K562 (cell line): ENCODE measurements at regions not wholly inside any gene's neighbourhood (a gene's known extent, or its start where the extent isn't known, plus 50 kb on each side); places are given as distances from the start of the nearest gene placed in this dataset.

ENCODE experiments used
- ARID3A ChIP-seq: IDR thresholded peaks from 2 replicates; pipeline ENCODE4 v1.6.1; 2012; ENCODE audit warnings: low read depth, low read length, improper control_type of control experiment, borderline replicate concordance
- CTCF ChIP-seq, 3 experiments: IDR thresholded peaks in 2 of 3; conservative IDR thresholded peaks in 1 of 3; 2 replicates each; pipeline ENCODE4 v1.5.1; 2011 to 2012; ENCODE audit warnings: low read length in 3 of 3, mild to moderate bottlenecking in 3 of 3, control low read depth in 2 of 3, improper control_type of control experiment in 1 of 3, inconsistent platforms in 1 of 3, low read depth in 1 of 3, mixed read lengths in 1 of 3, moderate library complexity in 1 of 3; ENCODE audit not compliant: insufficient read depth in 2 of 3
- HMGXB4 ChIP-seq: sonication (generic); formaldehyde crosslinking; IDR thresholded peaks from 2 replicates; pipeline ENCODE4 v1.8.1; 2023; ENCODE audit warnings: mild to moderate bottlenecking, missing genetic modification reagents
- MAZ ChIP-seq, 2 experiments: fragments of 450-650 bp in 1 of 2; sonication (generic) in 1 of 2; formaldehyde crosslinking; IDR thresholded peaks in 1 of 2; conservative IDR thresholded peaks in 1 of 2; 2 replicates each; pipeline versions ENCODE4 v1.4.0 to v1.5.0; 2020; ENCODE audit warnings: mild to moderate bottlenecking in 1 of 2, missing genetic modification reagents in 1 of 2
- NFYB ChIP-seq: IDR thresholded peaks from 2 replicates; pipeline ENCODE4 v1.6.1; 2011; ENCODE audit warnings: mild to moderate bottlenecking, moderate library complexity; ENCODE audit not compliant: insufficient read length; ENCODE audit errors: extremely low read depth
- PKNOX1 ChIP-seq: fragments of 450-650 bp; IDR thresholded peaks from 2 replicates; pipeline ENCODE4 v1.6.1; 2016
- POLR2A ChIP-seq: fragments of 450-650 bp; conservative IDR thresholded peaks from 2 replicates; pipeline ENCODE4 v1.6.1; 2016
- POLR2AphosphoS5 ChIP-seq: IDR thresholded peaks from 2 replicates; pipeline ENCODE4 v1.6.1; 2011; ENCODE audit warnings: mild to moderate bottlenecking, low read depth, low read length, moderate library complexity; ENCODE audit not compliant: control insufficient read depth, insufficient read depth
- POLR3A ChIP-seq: IDR thresholded peaks from 2 replicates; pipeline ENCODE4 v1.6.1; 2011; ENCODE audit warnings: borderline replicate concordance, mild to moderate bottlenecking, moderate library complexity; ENCODE audit not compliant: insufficient read length, insufficient read depth; ENCODE audit errors: extremely low read depth
- RCOR1 ChIP-seq, 2 experiments: IDR thresholded peaks; 2 replicates each; pipeline ENCODE4 v1.6.1; 2012; ENCODE audit warnings: low read depth in 2 of 2, low read length in 2 of 2, borderline replicate concordance in 1 of 2, improper control_type of control experiment in 1 of 2
- SRF ChIP-seq, 2 experiments: fragments of 250-450, 450-650 bp in 1 of 2; sonication (Bioruptor Pico) in 1 of 2; sonication (generic) in 1 of 2; formaldehyde crosslinking; IDR thresholded peaks; 2 replicates each; pipeline versions ENCODE4 v1.5.0 to v1.5.1; 2020 to 2022; ENCODE audit warnings: mild to moderate bottlenecking in 1 of 2, missing genetic modification reagents in 1 of 2
- TAF1 ChIP-seq: IDR thresholded peaks from 2 replicates; pipeline ENCODE4 v1.6.1; 2011; ENCODE audit warnings: mild to moderate bottlenecking, low read length, moderate library complexity; ENCODE audit not compliant: insufficient read depth, control insufficient read depth, severe bottlenecking; ENCODE audit errors: extremely low read depth
- ZNF324 ChIP-seq: fragments of 250-450 bp; sonication (Bioruptor Pico); IDR thresholded peaks from 2 replicates; pipeline ENCODE4 v1.4.0; 2020; ENCODE audit warnings: mild to moderate bottlenecking
- ZNF444 ChIP-seq: fragments of 250-450 bp; sonication (Bioruptor Pico); IDR thresholded peaks from 2 replicates; pipeline ENCODE4 v1.4.0; 2020; ENCODE audit warnings: mild to moderate bottlenecking, moderate library complexity

GRCh38 chr5:107056278-107056677, 614.5 kb downstream of the EFNA5 start:
- TF ChIP-seq NFYB (no peak), TAF1 (no peak), MAZ (CRISPR knock-in tag; conservative IDR thresholded peaks at IDR 0.05 in 1 of 2, IDR thresholded peaks at IDR 0.05 in 1 of 2) (no peak), HMGXB4 (CRISPR knock-in tag) (no peak), CTCF (IDR thresholded peaks at IDR 0.05 in 2 of 3, conservative IDR thresholded peaks at IDR 0.05 in 1 of 3; ENCODE audit: insufficient read depth in 2 of 3, low read depth in 1 of 3, low read length in 3 of 3) (no peak), POLR2A (no peak), POLR3A (no peak), ZNF324 (no peak), RCOR1 (IDR thresholded peaks at IDR 0.05; ENCODE audit: borderline replicate concordance in 1 of 2, low read depth in 2 of 2, low read length in 2 of 2) (no peak), PKNOX1 (no peak), SRF (CRISPR knock-in tag; IDR thresholded peaks at IDR 0.05) (no peak), POLR2AphosphoS5 (no peak), ZNF444 (CRISPR knock-in tag) (no peak), ARID3A (no peak)
